NCI-H146 (cell line): ENCODE measurements at regions not wholly inside any gene's neighbourhood (a gene's known extent, or its start where the extent isn't known, plus 50 kb on each side); places are given as distances from the start of the nearest gene placed in this dataset.

Experiments
- DNase-seq: peaks from one replicate; lab custom pipeline; 2025; lab: John Stamatoyannopoulos, UW

DNA sequence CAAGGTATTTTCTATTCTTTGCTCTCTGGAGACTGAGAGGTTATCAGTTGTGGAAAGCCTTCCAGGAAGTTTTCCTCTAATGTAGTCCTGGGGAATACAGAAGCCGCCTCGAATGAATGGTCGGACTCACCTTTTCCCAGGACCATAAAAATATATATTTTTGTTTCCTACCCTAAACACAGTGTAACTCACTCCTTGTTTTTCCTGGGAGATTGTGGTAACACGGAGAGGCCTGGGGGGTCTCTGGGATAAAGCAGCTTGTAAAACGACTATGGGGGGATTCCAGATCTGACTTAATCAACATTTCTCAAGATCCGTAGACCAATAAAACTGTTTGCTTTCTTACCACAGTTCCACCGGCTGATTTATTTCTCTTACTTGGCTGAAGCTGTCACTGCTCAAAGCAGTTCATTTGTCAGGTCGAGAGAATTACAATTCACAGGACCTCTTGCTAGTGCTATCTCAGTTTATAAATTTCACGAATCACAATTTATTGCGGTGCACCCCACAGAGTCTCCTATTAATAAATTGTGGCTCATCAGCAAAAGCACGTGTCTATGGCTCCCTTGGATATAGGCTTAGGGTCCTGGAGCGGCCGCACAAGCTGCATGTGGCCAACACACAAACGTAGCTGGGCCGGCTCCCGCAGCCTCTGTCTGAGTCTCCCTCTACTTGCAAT is 176.3 kb upstream of the BMPER start:
- DNase-seq: no peak

DNA sequence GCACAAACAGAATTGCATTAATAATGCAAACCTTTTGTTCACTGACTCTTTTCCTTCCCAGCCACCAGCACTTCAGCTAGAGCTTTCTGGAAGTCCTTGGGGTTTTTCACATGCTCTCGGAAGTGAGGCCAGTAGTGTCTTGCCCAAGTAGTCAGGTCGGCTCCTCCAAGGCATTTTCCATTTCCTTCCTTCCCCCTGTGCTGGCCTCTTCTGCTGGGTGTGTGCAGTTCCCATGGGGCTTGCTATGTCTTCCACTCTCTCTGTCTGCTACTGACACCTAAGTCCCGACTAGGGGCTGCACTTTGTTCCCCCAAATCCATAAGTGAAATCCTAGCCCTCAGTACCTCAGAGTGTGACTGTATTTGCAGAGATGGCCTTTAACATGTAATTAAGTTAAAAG is 175.6 kb upstream of the BMPER start:
- DNase-seq: no peak

DNA sequence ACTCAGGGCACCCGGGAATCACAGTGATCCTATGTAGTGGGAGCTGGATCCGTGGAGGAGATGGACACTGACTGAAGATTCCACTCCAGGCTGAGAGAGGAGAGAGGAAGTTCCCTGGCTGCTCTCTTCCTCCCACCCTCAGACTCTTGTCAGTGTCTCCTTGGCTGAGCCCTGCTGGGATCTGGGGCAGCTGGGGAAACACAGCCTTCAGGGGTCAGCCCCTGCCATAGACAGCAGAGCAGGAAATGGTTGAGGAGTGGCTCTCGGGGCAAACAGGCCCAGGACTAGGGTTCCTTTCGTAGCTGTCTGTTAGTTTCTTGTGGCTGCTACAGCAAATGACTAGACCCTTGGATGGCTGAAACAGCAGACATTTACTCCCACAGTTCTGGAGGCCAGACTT is 174.4 kb upstream of the BMPER start:
- DNase-seq: peak; percentile 9

DNA sequence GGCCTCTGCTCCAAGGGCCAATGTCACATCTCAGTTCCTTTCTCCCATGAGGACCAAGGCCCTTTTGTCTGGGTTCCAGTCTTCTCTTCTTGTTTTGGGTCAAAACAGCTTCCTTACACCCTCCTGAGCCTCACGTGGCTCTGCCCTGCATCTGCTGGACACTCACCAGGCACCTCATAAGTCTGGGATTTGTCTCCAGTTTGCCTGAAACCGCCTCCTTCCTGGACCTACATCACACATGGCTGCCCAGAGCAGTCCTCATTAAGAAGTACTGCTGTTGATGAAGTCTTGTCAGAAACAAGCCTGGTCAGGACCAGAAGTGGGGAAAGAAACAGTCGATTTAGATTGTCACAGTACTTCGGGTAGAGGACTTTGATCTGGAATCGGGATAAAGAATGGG is 173.4 kb upstream of the BMPER start:
- no peak for DNase-seq

DNA sequence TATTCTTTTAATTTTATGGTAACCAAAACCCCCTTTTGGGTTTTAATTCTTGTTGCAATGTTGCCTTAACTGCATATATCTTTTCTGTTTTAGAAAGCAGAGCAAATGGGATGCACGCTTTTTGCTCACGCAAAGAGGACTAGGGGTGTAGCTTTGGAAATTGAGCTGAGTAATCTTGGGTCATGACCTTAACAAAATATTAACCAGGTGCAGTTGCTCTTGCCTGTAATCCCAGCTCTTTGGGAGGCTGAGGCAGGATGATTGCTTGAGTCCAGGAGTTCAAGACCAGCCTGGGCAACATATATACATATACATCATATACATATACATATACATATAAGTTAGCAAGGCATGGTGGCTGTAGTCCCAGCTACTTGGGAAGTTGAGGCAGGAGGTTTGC is 172.9 kb upstream of the BMPER start:
- DNase-seq: no peak

DNA sequence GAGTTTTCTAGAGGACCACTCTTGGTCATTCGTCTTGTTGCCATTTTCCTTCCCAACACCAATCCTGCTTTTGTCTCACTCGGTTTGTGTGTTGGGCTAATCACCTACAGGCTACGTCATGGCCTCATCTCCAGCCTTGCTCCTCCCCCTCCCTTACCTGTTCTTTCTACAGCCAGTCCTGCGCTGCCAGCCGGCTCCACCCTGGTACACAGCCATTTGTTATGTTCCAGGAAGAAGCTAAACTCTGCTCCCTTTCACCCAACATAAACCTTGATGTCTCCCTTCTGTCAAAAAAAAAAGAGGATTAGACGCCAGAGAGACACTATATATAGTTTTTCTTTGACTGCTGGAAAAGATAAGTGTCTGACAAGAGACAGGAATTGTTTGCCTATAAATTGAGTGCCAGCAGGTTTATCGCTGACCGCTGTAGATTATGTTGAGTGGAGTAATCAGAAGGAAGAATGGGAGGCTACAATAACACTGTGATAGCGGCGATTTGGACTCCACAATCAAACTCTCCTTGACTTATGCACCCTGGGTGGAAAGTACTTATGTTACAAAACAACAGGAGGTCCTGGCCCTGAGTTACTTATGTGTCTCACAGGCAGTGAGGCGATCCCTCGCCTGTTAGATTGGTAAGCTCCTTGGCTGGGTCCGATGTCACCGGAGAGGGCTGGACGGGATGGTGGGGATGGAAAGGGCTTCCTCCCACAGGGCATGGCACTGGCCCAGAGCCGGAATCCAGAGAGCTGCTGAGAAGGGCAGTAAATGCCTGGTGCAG is 171.3 kb upstream of the BMPER start:
- peak; percentile 70 for DNase-seq

DNA sequence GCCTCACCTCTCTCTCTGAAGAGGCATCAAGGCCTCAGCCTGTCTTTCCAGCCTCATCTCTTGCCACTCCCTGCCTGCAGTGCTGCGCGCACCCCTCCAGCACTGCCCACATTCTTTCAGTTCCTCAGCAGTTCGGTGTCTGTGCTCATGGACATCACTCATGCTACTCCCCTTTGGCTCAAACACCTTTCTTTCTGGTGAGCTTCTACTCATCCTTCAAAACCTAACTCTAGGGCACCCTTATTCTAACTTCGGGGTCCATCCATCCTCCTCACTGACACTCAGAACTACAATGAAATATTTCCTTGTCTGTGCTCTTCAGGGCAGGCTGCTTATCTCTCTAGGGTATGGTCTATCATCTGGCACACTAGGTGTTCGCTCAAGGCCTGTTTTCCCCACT is 169.9 kb upstream of the BMPER start:
- DNase-seq: no peak

DNA sequence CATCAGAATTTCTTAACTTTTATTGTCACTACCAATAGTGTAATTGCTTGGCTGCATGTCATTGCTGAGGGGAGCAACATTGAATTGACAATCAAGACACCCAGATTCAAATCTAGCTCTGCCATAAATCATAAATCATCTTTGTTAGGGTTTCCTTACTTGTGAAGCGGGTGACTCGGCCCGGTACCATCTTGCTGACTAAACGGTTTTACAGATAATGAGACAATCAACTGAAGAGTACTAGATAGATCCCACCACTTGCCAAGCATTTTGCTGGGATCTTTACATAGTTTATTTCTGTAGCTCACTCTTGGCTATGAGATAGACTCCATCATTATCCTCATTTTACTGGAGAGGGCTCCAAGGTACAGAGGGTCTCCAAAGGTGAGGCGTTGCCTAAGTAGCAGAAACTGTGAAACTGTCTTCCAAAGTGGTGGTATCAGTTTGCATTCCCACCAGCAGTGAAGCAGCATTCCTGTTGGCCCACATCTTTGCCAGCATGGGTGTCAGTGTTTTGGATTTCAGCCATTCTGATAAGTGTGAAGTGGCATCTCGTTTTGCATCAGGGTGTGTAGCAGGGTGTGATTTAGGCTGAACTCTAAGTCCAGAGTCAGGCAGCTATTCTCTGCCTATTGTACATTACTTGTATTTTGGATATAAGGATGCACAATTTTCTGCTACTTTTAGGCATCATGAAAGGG is 168.7 kb upstream of the BMPER start:
- no peak for DNase-seq

DNA sequence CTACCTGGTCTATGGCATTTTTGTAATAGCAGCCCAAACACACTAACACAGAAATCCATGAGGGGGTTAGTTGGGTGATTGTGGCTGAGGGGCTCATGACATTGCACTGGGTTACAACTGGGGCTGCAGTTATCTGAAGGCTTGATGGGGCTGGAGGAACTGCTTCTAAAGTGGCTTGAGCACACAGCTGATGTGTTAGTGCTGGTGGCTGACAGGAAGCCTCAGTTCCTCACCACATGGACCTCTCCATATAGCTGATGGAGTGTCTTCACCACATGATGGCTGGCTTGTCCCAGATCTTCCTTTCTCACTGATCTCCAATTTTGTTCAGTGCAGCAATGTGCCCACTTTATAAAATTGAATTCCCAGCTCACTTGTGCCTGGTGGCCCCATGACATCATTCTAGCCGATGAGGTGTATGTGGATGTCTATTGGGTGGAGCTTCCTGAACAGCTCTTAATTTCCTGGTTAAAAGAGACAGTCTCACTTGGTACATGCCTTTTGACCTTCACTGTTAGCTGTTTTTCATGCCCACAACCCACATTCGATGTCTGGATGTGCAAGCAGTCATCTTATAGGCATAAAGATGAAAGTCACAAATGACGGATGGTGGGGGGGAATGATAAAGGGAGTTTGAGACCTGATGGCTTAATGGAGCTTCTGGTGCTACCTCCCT is 166.9 kb upstream of the BMPER start:
- DNase-seq: no peak

DNA sequence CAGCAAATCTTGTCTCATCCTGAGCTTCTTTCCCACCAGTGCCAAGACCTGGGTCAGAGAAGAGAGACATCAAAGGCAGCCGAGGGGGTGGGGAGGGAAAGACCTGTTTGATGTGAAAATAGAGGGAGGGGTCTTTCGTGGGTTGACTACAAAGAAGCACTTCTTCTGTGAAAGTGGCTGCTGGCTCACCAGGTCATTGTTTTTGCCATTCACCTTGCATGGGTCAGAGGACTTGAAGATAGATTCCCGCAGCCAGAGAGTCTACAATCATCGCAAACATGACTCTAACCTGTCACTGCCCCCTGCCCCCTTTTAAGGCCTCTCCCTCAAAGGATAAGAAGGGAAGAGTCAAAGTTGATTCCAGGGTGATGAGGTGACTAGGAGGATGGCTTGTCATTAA is 166.1 kb upstream of the BMPER start:
- DNase-seq: no peak

DNA sequence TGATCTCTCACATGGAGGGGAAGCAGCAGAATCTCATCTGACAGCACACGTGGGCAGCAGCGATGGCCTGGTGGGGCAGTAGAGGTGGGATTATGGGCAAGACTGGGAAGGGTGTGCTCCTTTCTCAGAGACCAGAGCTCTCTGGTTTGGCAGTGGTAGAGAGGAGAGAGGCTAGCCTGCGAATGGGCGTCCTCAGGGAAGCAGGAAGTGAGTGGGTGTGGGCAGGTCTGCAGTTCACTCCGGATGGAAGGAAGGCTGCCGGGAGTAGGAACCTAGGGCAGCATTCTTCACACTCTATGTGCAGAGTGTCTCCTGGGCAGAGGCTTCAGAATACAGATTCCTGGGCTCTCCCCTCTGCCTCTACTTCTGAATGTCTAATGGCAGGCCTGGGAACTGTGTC is 162.8 kb upstream of the BMPER start:
- DNase-seq: no peak

DNA sequence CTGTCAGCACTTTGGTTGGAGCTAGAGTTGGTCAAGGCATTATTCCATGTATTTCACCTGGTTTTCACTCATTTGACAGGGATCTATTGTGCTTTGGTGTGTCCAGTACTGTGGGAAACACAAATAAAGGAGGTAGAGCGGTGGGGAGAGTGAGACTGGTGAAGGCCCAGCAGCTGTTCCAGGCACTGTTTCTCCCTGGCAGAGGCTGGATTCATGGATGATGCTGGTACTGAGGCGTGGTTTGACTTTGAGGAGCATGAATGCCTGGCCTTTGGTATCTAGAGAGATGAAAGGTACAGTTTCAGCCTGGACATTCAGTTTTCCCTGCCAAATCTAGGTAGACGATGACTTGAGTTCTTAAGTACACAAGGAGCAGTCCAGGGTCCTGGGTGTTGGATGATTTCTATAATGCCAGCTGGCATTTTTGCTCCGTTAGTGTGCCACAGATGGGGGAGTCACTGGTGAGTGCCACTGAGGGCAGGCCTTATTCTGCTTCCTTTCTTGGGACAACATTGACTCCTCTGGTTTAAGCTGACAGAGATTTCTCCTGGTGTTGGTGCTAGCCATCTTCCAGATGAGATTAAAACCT is 162.2 kb upstream of the BMPER start:
- no peak for DNase-seq

DNA sequence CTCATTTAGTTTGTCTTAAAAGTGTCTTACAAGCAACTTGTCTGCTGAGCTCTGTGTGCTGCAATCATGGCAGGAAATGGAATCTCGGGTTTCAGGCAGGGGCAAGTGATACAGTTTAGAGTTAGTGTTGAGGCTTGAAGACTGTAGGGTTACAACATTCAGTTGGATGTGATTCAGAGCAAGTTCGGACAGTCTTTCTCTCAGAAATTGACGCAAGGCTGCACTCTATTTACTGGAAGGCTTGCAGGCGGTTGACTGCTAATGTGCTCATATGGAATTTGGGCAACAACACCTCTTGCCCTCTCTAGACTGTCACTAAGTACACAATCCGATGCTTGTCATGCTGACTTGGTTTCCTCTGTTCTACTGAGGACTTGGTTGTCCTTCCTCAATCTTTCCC is 161.7 kb upstream of the BMPER start:
- DNase-seq: no peak

DNA sequence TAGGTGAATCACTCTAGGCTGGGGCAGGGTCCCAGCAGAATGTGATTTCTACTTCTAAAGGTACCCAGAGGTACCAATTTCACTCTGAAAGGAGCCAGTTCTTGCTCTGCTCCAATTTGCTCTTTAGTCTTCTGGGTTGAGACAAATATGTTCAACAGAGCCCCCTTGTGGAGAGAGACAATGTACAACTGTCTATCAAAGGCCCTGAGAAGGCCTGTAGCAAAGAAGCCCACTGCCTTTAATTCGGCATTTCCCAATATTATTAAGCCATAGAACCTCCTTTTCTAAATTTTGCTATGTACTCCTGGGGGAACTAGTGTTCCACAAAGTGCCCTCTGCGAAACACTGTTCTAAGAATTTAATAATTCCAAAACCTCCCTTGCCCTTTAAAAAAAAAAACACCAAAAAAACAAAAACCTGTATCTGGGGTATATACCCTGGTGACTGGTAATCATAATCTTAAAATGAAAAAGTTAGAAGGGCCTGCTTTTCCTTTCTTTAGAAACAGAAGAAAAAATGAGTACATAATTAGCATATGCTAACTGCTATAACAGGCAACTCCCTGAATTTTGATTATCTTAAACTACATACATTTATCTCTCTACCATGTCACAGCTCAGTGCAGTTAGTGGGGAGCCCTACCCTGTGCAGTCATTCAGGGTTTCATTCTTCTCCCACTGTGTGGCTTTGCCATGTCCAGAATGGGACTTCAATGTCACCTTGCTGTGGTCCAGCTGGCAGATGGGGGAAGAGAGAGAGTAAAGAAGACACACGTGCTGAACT is 160.9 kb upstream of the BMPER start:
- no peak for DNase-seq

DNA sequence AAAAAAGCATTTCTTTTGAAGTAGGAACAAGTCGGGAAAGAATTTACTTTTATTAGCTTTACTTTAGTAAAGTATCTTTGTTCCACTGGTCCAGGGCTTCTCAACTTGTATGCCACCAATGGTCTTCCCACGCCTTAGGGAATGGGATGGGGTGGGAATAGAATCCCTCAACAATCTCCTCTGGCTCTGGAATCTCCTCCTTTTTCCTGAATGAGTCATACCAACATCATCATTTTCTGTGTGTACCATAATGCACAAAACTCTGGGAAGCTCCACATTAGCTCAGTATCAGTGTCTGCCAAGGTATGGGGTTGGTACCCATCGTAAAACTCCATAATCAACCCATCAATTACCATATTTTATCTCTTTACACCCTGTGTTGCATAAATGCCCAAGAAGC is 159.4 kb upstream of the BMPER start:
- no peak for DNase-seq

DNA sequence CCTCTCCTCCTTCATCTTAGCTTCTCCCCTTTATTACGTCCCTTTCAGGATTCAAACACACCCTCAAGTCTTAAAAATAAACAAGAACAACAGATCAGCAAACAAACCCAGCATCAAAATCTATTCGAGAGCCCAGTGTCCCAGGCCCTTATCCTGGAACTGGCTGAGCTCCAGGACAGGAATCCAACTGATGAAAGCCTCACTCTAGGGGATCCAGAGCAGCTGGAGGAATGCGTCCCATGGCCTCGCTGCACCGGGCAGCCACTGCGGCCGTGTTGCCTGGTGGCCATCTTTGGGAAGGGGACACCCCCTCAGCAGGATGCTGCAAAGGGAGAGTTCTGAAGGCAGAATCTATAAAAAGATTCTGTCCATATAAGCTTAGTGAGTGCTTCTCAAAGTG is 156.5 kb upstream of the BMPER start:
- no peak for DNase-seq

DNA sequence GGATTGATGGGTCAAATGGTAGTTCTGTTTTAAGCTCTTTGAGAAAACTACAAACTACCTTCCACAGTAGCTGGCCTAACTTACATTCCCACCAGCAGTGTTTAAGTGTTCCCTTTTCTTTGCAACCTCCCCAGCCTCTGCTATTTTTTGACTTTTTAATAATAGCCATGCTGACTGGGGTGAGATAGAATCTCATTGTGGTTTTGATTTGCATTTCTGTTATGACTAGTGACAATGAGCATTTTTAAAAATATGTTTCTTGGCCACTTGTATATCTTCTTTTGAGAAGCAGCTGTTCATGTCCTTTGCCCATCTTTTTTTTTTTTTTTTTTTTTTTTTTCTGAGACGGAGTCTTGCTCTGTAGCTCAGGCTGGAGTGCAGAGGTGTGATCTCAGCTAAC is 155.2 kb upstream of the BMPER start:
- DNase-seq: no peak

DNA sequence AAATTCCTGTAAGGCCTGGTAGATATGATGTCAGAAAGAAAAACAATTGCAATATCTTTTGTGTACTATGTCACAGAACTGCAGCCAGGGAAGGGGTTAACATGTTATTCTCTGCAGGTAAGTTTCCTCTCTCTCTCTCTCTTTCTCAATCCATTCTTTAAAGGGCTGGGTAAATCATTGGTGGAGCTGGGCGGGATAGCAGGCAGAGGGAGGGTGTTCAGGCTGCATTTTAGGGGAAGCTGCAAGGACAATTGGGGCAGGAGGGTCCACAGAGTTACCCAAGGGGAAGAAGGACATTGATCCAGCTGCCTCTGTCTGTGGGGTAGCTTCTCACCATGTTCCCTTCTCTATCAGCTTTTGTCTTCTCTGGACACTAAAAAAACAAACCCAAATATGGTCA is 153.9 kb upstream of the BMPER start:
- DNase-seq: no peak

DNA sequence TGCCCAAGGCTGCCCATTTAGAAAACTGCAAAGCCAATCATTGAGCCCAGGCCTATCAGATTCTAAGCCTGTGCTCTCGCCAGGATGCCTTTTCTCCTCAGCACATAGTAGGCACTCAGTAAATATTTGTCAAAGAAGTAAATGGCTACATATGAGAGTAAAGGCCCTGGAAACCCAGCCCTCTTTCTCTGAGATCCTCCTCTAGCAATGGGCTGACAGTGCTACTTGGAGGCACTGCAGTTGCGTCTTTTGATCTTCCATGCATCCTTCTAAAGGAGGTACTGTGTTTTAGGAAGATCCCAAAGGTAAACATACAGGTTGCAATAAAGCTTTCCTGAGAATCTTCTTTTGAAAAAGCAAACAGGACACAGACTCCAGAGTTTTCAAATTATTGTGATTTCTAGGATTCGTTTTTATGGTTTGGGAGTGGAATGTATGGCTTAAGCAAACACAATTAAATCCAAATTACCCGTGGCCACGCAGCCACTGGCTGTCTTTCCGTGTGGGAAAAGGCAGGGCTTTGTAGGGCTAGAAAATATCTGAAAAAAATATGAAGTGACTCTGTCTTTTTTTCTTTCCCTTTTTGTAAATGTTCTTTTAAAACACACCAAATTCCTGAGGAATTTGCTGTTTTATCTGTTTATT is 151.3 kb upstream of the BMPER start:
- no peak for DNase-seq

DNA sequence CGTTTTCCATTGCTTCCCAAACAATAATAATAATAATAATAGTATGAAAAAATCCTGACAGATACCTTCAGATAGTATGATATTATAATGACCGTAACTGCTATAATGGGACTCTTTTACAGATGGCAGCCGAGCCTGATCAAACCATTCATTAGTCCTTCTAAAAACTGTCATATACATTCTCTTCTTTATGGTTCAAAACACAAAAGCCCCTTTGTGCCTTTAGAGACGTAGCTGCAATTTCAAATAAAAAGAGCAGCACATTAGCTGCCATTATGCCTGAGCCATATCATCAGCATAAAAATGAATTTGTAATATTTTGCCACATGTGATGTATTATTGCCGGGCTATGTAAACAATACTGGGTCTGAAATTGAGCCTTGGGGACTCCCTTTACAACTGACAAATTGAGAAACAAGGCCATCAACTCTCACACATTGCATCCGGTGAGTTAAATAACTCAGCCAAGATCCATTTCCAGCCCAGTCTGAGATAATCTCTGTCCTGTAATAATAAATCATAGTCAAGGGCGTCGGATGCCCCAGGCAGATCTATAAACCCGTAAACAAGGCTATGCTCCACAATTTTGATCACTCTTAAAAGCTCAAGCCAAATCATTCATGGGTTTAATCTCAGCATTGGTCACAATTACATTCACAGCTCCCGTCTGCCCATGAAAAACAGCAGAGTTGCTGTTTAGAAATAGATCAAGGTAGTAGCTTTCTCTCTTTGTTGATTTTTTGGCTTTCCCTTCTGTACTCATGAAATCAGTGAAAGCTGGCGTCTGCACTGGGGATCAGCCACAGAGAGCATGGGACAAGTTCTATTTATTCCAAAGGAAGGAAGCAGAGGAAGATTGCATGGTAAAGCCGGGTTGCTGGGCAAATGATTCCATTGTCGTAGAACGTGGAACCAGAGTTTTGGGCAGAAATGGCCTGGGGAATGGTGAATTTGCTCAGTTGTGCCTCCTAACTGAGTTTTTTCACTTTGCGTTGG is 150.1 kb upstream of the BMPER start:
- no peak for DNase-seq
